ENCODE measurements at regions not wholly inside any gene's neighbourhood (a gene's known extent, or its start where the extent isn't known, plus 50 kb on each side); places are given as distances from the start of the nearest gene placed in this dataset.

- Histone ChIP-seq H3K4me3 (no peak overlapping the region), H3K9me3 (no peaks in the 10 kb centered on the region), H3K27me3 (no peaks in the 10 kb centered on the region), H3K4me1 (no peaks in the 10 kb centered on the region), H3K36me3 (no peaks in the 10 kb centered on the region), H3K27ac (no peak overlapping the region)
- TF ChIP-seq, protein P1, sequence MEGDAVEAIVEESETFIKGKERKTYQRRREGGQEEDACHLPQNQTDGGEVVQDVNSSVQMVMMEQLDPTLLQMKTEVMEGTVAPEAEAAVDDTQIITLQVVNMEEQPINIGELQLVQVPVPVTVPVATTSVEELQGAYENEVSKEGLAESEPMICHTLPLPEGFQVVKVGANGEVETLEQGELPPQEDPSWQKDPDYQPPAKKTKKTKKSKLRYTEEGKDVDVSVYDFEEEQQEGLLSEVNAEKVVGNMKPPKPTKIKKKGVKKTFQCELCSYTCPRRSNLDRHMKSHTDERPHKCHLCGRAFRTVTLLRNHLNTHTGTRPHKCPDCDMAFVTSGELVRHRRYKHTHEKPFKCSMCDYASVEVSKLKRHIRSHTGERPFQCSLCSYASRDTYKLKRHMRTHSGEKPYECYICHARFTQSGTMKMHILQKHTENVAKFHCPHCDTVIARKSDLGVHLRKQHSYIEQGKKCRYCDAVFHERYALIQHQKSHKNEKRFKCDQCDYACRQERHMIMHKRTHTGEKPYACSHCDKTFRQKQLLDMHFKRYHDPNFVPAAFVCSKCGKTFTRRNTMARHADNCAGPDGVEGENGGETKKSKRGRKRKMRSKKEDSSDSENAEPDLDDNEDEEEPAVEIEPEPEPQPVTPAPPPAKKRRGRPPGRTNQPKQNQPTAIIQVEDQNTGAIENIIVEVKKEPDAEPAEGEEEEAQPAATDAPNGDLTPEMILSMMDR (IDR thresholded peaks at IDR 0.05), result no peak
- ATAC-seq (no peak), DNase-seq (no peak)
- intact Hi-C loops (cut with DNase I), result no loop called here
Observed at GRCh38 chr11:42800041-42800440, 511.8 kb upstream of the API5 start.

DNA sequence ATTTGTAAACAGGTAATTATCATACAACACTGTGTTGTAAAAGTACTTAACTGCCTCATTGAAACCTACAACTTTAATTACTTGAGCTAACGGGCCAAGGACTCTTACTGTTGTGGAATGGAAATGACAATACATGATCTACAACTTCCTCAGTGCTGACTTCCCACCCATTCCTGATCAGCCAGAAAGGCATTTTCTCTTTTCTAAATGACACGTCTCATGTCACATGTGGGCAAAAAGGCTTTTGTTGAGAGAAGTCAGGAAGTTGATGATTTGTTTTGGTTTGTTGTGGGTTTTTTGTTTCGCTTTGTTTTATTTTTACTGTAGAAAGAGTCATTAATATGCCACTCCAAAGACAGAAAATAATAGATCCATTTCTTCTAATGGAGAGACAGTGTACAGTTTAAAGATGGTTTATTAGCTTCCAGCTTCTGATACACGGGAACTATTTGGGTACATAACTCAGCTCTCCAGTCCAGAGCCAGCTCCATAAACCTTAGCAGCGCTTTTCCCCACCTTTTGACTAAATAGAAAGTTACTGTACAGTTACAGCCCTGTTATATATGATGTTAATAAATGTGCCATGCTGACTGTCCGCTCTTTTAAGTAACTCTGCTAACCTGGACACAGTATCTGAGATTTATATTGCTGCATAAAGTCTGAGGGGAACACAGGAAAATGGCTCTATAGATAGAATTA, 509.4 kb upstream of the API5 start:
- H3K27ac ChIP-seq, result no peak overlapping the region
- no peaks in the 10 kb centered on the region for H3K27me3 ChIP-seq
- H3K4me3 ChIP-seq, result no peak overlapping the region
- ATAC-seq, result no peak
- no peaks in the 10 kb centered on the region for H3K9me3 ChIP-seq
- no peaks in the 10 kb centered on the region for H3K36me3 ChIP-seq
- TF ChIP-seq, protein P1 (IDR thresholded peaks at IDR 0.05), result no peak
- DNase-seq, result no peak
- H3K4me1 ChIP-seq, result no peaks in the 10 kb centered on the region
- intact Hi-C loops (cut with DNase I), result no loop called here

GRCh38 chr11:42806191-42806590, 505.6 kb upstream of the API5 start:
- no peak overlapping the region for H3K27ac ChIP-seq
- ATAC-seq (no peak), DNase-seq (no peak)
- intact Hi-C loops (cut with DNase I), result no loop called here
- no peak overlapping the region for H3K4me3 ChIP-seq
- TF ChIP-seq, protein P1 (IDR thresholded peaks at IDR 0.05), result no peak
- no peaks in the 10 kb centered on the region for H3K36me3 ChIP-seq
- no peaks in the 10 kb centered on the region for H3K4me1 ChIP-seq
- no peaks in the 10 kb centered on the region for H3K27me3 ChIP-seq
- H3K9me3 ChIP-seq, result no peaks in the 10 kb centered on the region

DNA sequence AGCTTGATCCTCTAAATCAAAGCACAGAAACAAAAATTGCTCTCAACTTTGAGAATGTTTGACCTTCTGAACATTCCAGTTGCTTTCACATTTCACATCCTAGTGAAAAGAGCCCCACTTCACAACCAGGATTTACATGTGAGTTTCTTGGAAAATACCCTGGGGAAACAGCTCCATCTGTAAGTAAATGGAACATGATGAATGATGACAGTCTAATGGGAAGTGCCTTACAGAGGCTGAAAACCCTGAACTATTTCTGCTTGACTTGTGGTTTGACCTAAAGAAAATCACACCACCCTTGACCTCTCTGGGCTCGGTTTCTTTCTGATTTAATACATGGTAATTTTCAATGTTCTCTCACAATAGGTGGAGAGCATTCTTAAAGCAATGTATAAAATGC, 499.4 kb upstream of the API5 start:
- TF ChIP-seq, protein P1 (IDR thresholded peaks at IDR 0.05), result no peak
- no peak for DNase-seq
- Histone ChIP-seq H3K36me3 (no peaks in the 10 kb centered on the region), H3K27ac (no peak overlapping the region), H3K27me3 (no peaks in the 10 kb centered on the region), H3K9me3 (no peaks in the 10 kb centered on the region), H3K4me1 (no peaks in the 10 kb centered on the region), H3K4me3 (no peak overlapping the region)
- intact Hi-C loops (cut with DNase I), result no loop called here
- ATAC-seq, result no peak

GRCh38 chr11:42812960-42813359, 498.8 kb upstream of the API5 start:
- H3K27ac ChIP-seq, result no peak overlapping the region
- ATAC-seq (no peak), DNase-seq (no peak)
- no peak overlapping the region for H3K4me3 ChIP-seq
- intact Hi-C loops (cut with DNase I), result no loop called here
- TF ChIP-seq, protein P1 (IDR thresholded peaks at IDR 0.05), result no peak
- no peaks in the 10 kb centered on the region for H3K36me3 ChIP-seq
- no peaks in the 10 kb centered on the region for H3K9me3 ChIP-seq
- no peaks in the 10 kb centered on the region for H3K4me1 ChIP-seq
- no peaks in the 10 kb centered on the region for H3K27me3 ChIP-seq

- intact Hi-C loops (cut with DNase I), result no loop called here
- no peaks in the 10 kb centered on the region for H3K4me1 ChIP-seq
- H3K27me3 ChIP-seq, result no peaks in the 10 kb centered on the region
- H3K27ac ChIP-seq, result no peak overlapping the region
- no peak overlapping the region for H3K4me3 ChIP-seq
- TF ChIP-seq, protein P1 (IDR thresholded peaks at IDR 0.05), result no peak
- H3K36me3 ChIP-seq, result no peaks in the 10 kb centered on the region
- ATAC-seq (no peak), DNase-seq (no peak)
- H3K9me3 ChIP-seq, result no peaks in the 10 kb centered on the region
Observed at GRCh38 chr11:42816471-42816870, 495.3 kb upstream of the API5 start.

Measured in upper lobe of right lung (tissue), 1 donor.